CD4-positive, alpha-beta T cell treated with Interleukin-21 for 1 hour (primary cell): ENCODE measurements at regions not wholly inside any gene's neighbourhood (a gene's known extent, or its start where the extent isn't known, plus 50 kb on each side); places are given as distances from the start of the nearest gene placed in this dataset.

Experiments
- DNase-seq: peaks from one replicate; pipeline ENCODE4 v3.0.0-alpha.2; 2020

GRCh38 chr18:46388286-46388685 lies 268.7 kb downstream of the LOXHD1 start:
- no peak for DNase-seq

GRCh38 chr18:46392576-46392975 lies 264.4 kb downstream of the LOXHD1 start:
- DNase-seq: no peak

- DNase-seq: no peak
Observed at GRCh38 chr18:46393230-46393629, 263.8 kb downstream of the LOXHD1 start.

- DNase-seq: no peak
Observed at GRCh38 chr18:46393961-46394360, 263.1 kb downstream of the LOXHD1 start.

GRCh38 chr18:46395795-46396194 lies 261.2 kb downstream of the LOXHD1 start:
- DNase-seq: no peak

GRCh38 chr18:46397174-46397573 lies 259.8 kb downstream of the LOXHD1 start:
- DNase-seq: no peak

GRCh38 chr18:46398005-46398404 lies 259.0 kb downstream of the LOXHD1 start:
- DNase-seq: no peak

GRCh38 chr18:46398625-46399024 lies 258.4 kb downstream of the LOXHD1 start:
- DNase-seq: no peak

GRCh38 chr18:46399303-46399702 lies 257.7 kb downstream of the LOXHD1 start:
- no peak for DNase-seq

GRCh38 chr18:46400449-46400848 lies 256.6 kb downstream of the LOXHD1 start:
- DNase-seq: no peak

GRCh38 chr18:46401486-46402070 lies 255.4 kb downstream of the LOXHD1 start:
- DNase-seq: no peak

- DNase-seq: no peak
Observed at GRCh38 chr18:46402396-46402795, 254.6 kb downstream of the LOXHD1 start.

- no peak for DNase-seq
Observed at GRCh38 chr18:46402945-46403344, 254.1 kb downstream of the LOXHD1 start.

- no peak for DNase-seq
Observed at GRCh38 chr18:46405832-46406538, 251.0 kb downstream of the LOXHD1 start.

GRCh38 chr18:46406539-46406932 lies 250.5 kb downstream of the LOXHD1 start:
- DNase-seq: no peak

GRCh38 chr18:46407486-46408166 lies 249.4 kb downstream of the LOXHD1 start:
- DNase-seq: no peak

- no peak for DNase-seq
Observed at GRCh38 chr18:46408334-46408987, 248.6 kb downstream of the LOXHD1 start.

- no peak for DNase-seq
Observed at GRCh38 chr18:46411191-46411828, 245.7 kb downstream of the LOXHD1 start.

- DNase-seq: no peak
Observed at GRCh38 chr18:46411867-46412690, 244.9 kb downstream of the LOXHD1 start.

GRCh38 chr18:46412916-46413315 lies 244.1 kb downstream of the LOXHD1 start:
- no peak for DNase-seq

- no peak for DNase-seq
Observed at GRCh38 chr18:46413684-46414083, 243.3 kb downstream of the LOXHD1 start.

GRCh38 chr18:46414863-46415262 lies 242.2 kb downstream of the LOXHD1 start:
- no peak for DNase-seq
